HCT116 (cell line): ENCODE measurements at regions not wholly inside any gene's neighbourhood (a gene's known extent, or its start where the extent isn't known, plus 50 kb on each side); places are given as distances from the start of the nearest gene placed in this dataset.

Experiments
- ATAC-seq: fragments of 200-7000 bp; cut with Tn5 transposase; 2 replicates; pipeline ENCODE4 v1.9.1; 2020; ENCODE audit warnings: mild to moderate bottlenecking, moderate library complexity
- BruUV-seq: library from RNA; stranded (reverse); fragments of 400-500 nt; replicated peaks from 2 replicates; lab custom pipeline; 2021; lab: Mats Ljungman, UMichigan
- CTCF ChIA-PET: fragments of 300-600 bp; sonication (Branson Sonifier 250); formaldehyde crosslinking; loops from one replicate; lab custom pipeline; 2021; ENCODE audit warnings: antibody characterized with exemption; lab: Charles Lee
- POLR2A ChIA-PET: fragments of 300-600, 350-600 bp; sonication (Branson Sonifier 250); formaldehyde crosslinking; loops from one replicate; lab custom pipeline; 2021; ENCODE audit warnings: antibody characterized with exemption; lab: Charles Lee
- RAD21 ChIA-PET, 2 experiments: fragments of 300-600 bp; sonication (Branson Sonifier 250); formaldehyde crosslinking; loops; one replicate each; lab custom pipeline; 2023; ENCODE audit warnings: low total read pairs in 2 of 2; ENCODE audit not compliant: uncharacterized antibody in 2 of 2, unreplicated experiment in 2 of 2, low non-redundant PET in 1 of 2; lab: Charles Lee
- DNase-seq: peaks from one replicate; pipeline ENCODE4 v3.0.0-alpha.2; 2010; ENCODE audit warnings: low read depth, low spot score
- H2AFZ ChIP-seq: fragments of 200-600 bp; shearing (Covaris generic), sonication (generic); 2 replicates; pipeline ENCODE4 v1.6.1; 2017; ENCODE audit warnings: low read depth, mixed run types, mixed read lengths, antibody characterized with exemption, low read length; ENCODE audit not compliant: poor library complexity, severe bottlenecking
- H3K27ac ChIP-seq: 2 replicates; pipeline ENCODE4 v1.5.1; 2012; ENCODE audit warnings: low read depth, low read length
- H3K27me3 ChIP-seq: fragments of 200-600 bp; sonication (generic); 2 replicates; pipeline ENCODE4 v1.6.1; 2016; ENCODE audit warnings: mixed run types, low read length, mixed read lengths; ENCODE audit not compliant: insufficient read depth
- H3K36me3 ChIP-seq, 2 experiments: fragments of 200-500 bp in 1 of 2; fragments of 200-600 bp in 1 of 2; sonication (Bioruptor generic) in 1 of 2; sonication (generic) in 1 of 2; 2 replicates each; pipeline versions ENCODE4 v1.5.1 to v1.6.1; 2014 to 2016; ENCODE audit warnings: low read length in 2 of 2, inconsistent platforms in 1 of 2, mixed read lengths in 1 of 2, mixed run types in 1 of 2; ENCODE audit not compliant: insufficient read depth in 2 of 2, control insufficient read depth in 1 of 2
- H3K4me1 ChIP-seq, 2 experiments: fragments of 200-600 bp in 1 of 2; sonication (generic) in 1 of 2; 2 replicates each; pipeline versions ENCODE4 v1.5.1 to v1.6.1; 2012 to 2017; ENCODE audit warnings: low read length in 2 of 2, inconsistent platforms in 1 of 2, mild to moderate bottlenecking in 1 of 2, mixed read lengths in 1 of 2, mixed run types in 1 of 2, moderate library complexity in 1 of 2; ENCODE audit not compliant: insufficient read depth in 2 of 2, control insufficient read depth in 1 of 2
- H3K4me2 ChIP-seq: fragments of 200-600 bp; sonication (generic); 2 replicates; pipeline ENCODE4 v1.6.1; 2017; ENCODE audit warnings: mixed run types, low read length, mixed read lengths
- H3K4me3 ChIP-seq, 2 experiments: fragments of 200-600 bp in 1 of 2; sonication (generic) in 1 of 2; replicated peaks in 1 of 2; 2 replicates each; pipeline ENCODE4 v1.5.1; 2011 to 2016; ENCODE audit warnings: low read length in 2 of 2, control low read depth in 1 of 2, low read depth in 1 of 2, mild to moderate bottlenecking in 1 of 2, mixed read lengths in 1 of 2, mixed run types in 1 of 2
- H3K79me2 ChIP-seq: fragments of 200-600 bp; sonication (generic); 2 replicates; pipeline ENCODE4 v1.6.1; 2017; ENCODE audit warnings: mild to moderate bottlenecking, mixed run types, low read length, moderate library complexity, mixed read lengths; ENCODE audit not compliant: insufficient read depth
- H3K9ac ChIP-seq: fragments of 200-600 bp; sonication (generic); 2 replicates; pipeline ENCODE4 v1.6.1; 2016; ENCODE audit warnings: low read length, mixed read lengths
- H3K9me2 ChIP-seq: fragments of 200-600 bp; sonication (generic), shearing (Covaris generic); 2 replicates; pipeline ENCODE4 v1.6.1; 2017; ENCODE audit warnings: mixed run types, mild to moderate bottlenecking, moderate library complexity; ENCODE audit not compliant: insufficient read depth
- H3K9me3 ChIP-seq, 2 experiments: fragments of 200-500 bp in 1 of 2; fragments of 200-600 bp in 1 of 2; sonication (Bioruptor generic) in 1 of 2; sonication (generic) in 1 of 2; 2 replicates each; pipeline ENCODE4 v1.6.1; 2014 to 2017; ENCODE audit warnings: low read length in 2 of 2, mixed read lengths in 2 of 2, inconsistent platforms in 1 of 2, low read depth in 1 of 2, mild to moderate bottlenecking in 1 of 2, mixed run types in 1 of 2, moderate library complexity in 1 of 2; ENCODE audit not compliant: control insufficient read depth in 1 of 2, insufficient read depth in 1 of 2
- H4K20me1 ChIP-seq: fragments of 200-600 bp; sonication (generic), shearing (Covaris generic); 2 replicates; pipeline ENCODE4 v1.6.1; 2017; ENCODE audit warnings: mixed run types, mild to moderate bottlenecking, moderate library complexity; ENCODE audit not compliant: insufficient read depth
- CBX3 ChIP-seq: IDR thresholded peaks from 2 replicates; pipeline ENCODE4 v1.6.1; 2012; ENCODE audit warnings: low read depth
- ELF1 ChIP-seq: IDR thresholded peaks from 2 replicates; pipeline ENCODE4 v1.6.1; 2012; ENCODE audit warnings: low read depth, borderline replicate concordance
- JUND ChIP-seq: IDR thresholded peaks from 2 replicates; pipeline ENCODE4 v1.6.1; 2012
- POLR2A ChIP-seq: IDR thresholded peaks from 2 replicates; pipeline ENCODE4 v1.7.0; 2011; ENCODE audit warnings: borderline replicate concordance; ENCODE audit not compliant: insufficient read depth, insufficient read length; ENCODE audit errors: extremely low read depth
- RAD21 ChIP-seq: IDR thresholded peaks from 2 replicates; pipeline ENCODE4 v1.6.1; 2012; ENCODE audit warnings: low read depth, mild to moderate bottlenecking
- SP1 ChIP-seq: IDR thresholded peaks from 2 replicates; pipeline ENCODE4 v1.6.1; 2012; ENCODE audit warnings: low read depth
- SRF ChIP-seq: IDR thresholded peaks from 2 replicates; pipeline ENCODE4 v1.6.1; 2012; ENCODE audit warnings: low read depth
- YY1 ChIP-seq: IDR thresholded peaks from 2 replicates; pipeline ENCODE4 v1.6.1; 2011; ENCODE audit warnings: low read length, low read depth, moderate library complexity, mild to moderate bottlenecking; ENCODE audit not compliant: insufficient replicate concordance; ENCODE audit errors: extremely low read depth
- ZFX ChIP-seq: fragments of 450-650 bp; IDR thresholded peaks from 2 replicates; pipeline ENCODE4 v1.6.1; 2017
- intact Hi-C: fragments of 100-400 bp; cut with micrococcal nuclease; formaldehyde crosslinking; loops from 2 replicates; pipeline ENCODE4 v1.10.0; 2022
- TF ChIP-seq, protein P1 (sequence below): IDR thresholded peaks from 2 replicates; pipeline ENCODE4 v1.6.1; 2012; ENCODE audit warnings: low read depth
- TF ChIP-seq, protein P2 (sequence below): IDR thresholded peaks from 2 replicates; pipeline ENCODE4 v1.6.1; 2012
- TF ChIP-seq, protein P3 (sequence below), 3 experiments: fragments of 200-600 bp in 1 of 3; sonication (generic) in 1 of 3; IDR thresholded peaks in 2 of 3; conservative IDR thresholded peaks in 1 of 3; 2 replicates each; pipeline ENCODE4 v1.5.1; 2012 to 2017; ENCODE audit warnings: low read depth in 2 of 3, low read length in 2 of 3, antibody characterized with exemption in 1 of 3, borderline replicate concordance in 1 of 3, control low read depth in 1 of 3, mild to moderate bottlenecking in 1 of 3, mixed read lengths in 1 of 3, mixed run types in 1 of 3, moderate library complexity in 1 of 3; ENCODE audit not compliant: insufficient read depth in 1 of 3
- TF ChIP-seq, protein P4 (sequence below): IDR thresholded peaks from 2 replicates; pipeline ENCODE4 v1.6.1; 2011; ENCODE audit warnings: mild to moderate bottlenecking, low read length, moderate library complexity; ENCODE audit not compliant: insufficient replicate concordance; ENCODE audit errors: extremely low read depth

DNA sequence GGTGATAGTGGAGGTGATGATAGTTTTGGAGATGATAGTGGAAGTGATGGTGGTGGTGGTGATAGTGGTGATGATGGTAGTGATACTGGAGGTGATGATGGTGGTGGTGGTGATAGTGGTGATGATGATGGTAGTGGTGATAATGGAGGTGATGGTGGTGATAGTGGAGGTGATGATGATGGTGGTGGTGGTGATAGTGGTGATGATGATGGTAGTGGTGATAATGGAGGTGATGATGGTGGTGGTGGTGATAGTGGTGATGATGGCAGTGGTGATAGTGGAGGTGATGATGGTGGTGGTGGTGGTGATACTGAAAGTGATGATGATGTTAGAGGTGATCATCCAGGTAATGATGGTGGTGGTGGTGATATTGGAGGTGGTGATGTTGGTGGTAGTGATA, 570.0 kb upstream of the TMEM132C start (continued):
- TF ChIP-seq, protein P1, sequence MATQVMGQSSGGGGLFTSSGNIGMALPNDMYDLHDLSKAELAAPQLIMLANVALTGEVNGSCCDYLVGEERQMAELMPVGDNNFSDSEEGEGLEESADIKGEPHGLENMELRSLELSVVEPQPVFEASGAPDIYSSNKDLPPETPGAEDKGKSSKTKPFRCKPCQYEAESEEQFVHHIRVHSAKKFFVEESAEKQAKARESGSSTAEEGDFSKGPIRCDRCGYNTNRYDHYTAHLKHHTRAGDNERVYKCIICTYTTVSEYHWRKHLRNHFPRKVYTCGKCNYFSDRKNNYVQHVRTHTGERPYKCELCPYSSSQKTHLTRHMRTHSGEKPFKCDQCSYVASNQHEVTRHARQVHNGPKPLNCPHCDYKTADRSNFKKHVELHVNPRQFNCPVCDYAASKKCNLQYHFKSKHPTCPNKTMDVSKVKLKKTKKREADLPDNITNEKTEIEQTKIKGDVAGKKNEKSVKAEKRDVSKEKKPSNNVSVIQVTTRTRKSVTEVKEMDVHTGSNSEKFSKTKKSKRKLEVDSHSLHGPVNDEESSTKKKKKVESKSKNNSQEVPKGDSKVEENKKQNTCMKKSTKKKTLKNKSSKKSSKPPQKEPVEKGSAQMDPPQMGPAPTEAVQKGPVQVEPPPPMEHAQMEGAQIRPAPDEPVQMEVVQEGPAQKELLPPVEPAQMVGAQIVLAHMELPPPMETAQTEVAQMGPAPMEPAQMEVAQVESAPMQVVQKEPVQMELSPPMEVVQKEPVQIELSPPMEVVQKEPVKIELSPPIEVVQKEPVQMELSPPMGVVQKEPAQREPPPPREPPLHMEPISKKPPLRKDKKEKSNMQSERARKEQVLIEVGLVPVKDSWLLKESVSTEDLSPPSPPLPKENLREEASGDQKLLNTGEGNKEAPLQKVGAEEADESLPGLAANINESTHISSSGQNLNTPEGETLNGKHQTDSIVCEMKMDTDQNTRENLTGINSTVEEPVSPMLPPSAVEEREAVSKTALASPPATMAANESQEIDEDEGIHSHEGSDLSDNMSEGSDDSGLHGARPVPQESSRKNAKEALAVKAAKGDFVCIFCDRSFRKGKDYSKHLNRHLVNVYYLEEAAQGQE: no peak
- TF ChIP-seq, protein P2, sequence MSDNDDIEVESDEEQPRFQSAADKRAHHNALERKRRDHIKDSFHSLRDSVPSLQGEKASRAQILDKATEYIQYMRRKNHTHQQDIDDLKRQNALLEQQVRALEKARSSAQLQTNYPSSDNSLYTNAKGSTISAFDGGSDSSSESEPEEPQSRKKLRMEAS: no peak
- TF ChIP-seq JUND (no peak), CBX3 (no peak), YY1 (no peak), POLR2A (no peak)
- TF ChIP-seq, protein P3, sequence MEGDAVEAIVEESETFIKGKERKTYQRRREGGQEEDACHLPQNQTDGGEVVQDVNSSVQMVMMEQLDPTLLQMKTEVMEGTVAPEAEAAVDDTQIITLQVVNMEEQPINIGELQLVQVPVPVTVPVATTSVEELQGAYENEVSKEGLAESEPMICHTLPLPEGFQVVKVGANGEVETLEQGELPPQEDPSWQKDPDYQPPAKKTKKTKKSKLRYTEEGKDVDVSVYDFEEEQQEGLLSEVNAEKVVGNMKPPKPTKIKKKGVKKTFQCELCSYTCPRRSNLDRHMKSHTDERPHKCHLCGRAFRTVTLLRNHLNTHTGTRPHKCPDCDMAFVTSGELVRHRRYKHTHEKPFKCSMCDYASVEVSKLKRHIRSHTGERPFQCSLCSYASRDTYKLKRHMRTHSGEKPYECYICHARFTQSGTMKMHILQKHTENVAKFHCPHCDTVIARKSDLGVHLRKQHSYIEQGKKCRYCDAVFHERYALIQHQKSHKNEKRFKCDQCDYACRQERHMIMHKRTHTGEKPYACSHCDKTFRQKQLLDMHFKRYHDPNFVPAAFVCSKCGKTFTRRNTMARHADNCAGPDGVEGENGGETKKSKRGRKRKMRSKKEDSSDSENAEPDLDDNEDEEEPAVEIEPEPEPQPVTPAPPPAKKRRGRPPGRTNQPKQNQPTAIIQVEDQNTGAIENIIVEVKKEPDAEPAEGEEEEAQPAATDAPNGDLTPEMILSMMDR (IDR thresholded peaks at IDR 0.05 in 2 of 3, conservative IDR thresholded peaks at IDR 0.05 in 1 of 3; ENCODE audit: borderline replicate concordance in 1 of 3, insufficient read depth in 1 of 3, low read depth in 2 of 3, low read length in 2 of 3): no peak

DNA sequence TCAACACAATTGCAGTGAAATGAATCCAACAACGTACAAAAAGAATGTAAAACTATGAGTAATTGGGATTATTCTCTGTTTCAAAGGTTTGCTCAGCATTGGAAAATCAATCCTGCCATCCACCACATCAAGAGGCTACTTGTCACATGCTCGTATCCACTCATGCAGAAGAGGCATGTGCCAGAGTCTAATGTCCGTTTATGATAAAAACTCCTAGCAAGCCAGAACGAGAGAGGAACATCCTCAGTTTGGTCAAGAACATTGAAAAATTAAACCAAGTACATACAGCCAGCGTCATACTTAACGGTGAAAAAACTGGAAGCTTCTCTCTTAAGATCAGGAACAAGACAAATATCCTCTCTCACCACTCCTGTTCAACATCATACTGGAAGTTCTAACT, 563.9 kb upstream of the TMEM132C start:
- Histone ChIP-seq H3K79me2 (no peaks in the 10 kb centered on the region), H3K9ac (no peak overlapping the region), H3K36me3 (no peaks in the 10 kb centered on the region), H3K4me1 (no peaks in the 10 kb centered on the region), H3K27ac (no peak overlapping the region), H3K4me3 (no peak overlapping the region), H3K9me3 (peaks cover 0 to 7% of the 10 kb centered on the region in 2 experiments; a peak in 2 of 4 replicates), H3K9me2 (no peaks in the 10 kb centered on the region), H4K20me1 (no peaks in the 10 kb centered on the region), H2AFZ (no peak overlapping the region), H3K27me3 (no peaks in the 10 kb centered on the region), H3K4me2 (no peak overlapping the region)
- TF ChIP-seq RAD21 (no peak), CBX3 (no peak), SRF (no peak), ZFX (no peak), SP1 (no peak), ELF1 (no peak)
- TF ChIP-seq, protein P4, sequence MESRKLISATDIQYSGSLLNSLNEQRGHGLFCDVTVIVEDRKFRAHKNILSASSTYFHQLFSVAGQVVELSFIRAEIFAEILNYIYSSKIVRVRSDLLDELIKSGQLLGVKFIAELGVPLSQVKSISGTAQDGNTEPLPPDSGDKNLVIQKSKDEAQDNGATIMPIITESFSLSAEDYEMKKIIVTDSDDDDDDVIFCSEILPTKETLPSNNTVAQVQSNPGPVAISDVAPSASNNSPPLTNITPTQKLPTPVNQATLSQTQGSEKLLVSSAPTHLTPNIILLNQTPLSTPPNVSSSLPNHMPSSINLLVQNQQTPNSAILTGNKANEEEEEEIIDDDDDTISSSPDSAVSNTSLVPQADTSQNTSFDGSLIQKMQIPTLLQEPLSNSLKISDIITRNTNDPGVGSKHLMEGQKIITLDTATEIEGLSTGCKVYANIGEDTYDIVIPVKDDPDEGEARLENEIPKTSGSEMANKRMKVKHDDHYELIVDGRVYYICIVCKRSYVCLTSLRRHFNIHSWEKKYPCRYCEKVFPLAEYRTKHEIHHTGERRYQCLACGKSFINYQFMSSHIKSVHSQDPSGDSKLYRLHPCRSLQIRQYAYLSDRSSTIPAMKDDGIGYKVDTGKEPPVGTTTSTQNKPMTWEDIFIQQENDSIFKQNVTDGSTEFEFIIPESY: no peak
- TF ChIP-seq, protein P1: no peak
- ChIA-PET POLR2A (no interaction called here), RAD21 (no interaction called here), CTCF (no interaction called here)
- BruUV-seq: no TSS peak
- DNase-seq (no peak), ATAC-seq (no peak)
- intact Hi-C loops: no loop called here
